GM12892 (cell line): ENCODE measurements at regions not wholly inside any gene's neighbourhood (a gene's known extent, or its start where the extent isn't known, plus 50 kb on each side); places are given as distances from the start of the nearest gene placed in this dataset.

Source experiments
- POLR2A ChIP-seq: IDR thresholded peaks from 2 replicates; pipeline ENCODE4 v1.6.1; 2011; ENCODE audit warnings: low read depth, low read length, control low read depth
- POLR2AphosphoS5 ChIP-seq: IDR thresholded peaks from 2 replicates; pipeline ENCODE4 v1.6.1; 2011; ENCODE audit warnings: low read depth, low read length, control low read depth

- TF ChIP-seq POLR2A: no peak
- no peak for TF ChIP-seq POLR2AphosphoS5
Observed at GRCh38 chr18:28476302-28476701, 299.4 kb upstream of the CDH2 start.
